Hindlimb muscle (tissue), 1 donor: ENCODE measurements at regions not wholly inside any gene's neighbourhood (a gene's known extent, or its start where the extent isn't known, plus 50 kb on each side); places are given as distances from the start of the nearest gene placed in this dataset.

Source experiments
- DNase-seq: peaks from one replicate; pipeline ENCODE4 v3.0.0-alpha.2; 2013

- DNase-seq, result no peak
These were observed 264.1 kb upstream of the FOXG1 start for GRCh38 chr14:28502517-28502916.

GRCh38 chr14:28515571-28515970 is 251.0 kb upstream of the FOXG1 start:
- DNase-seq, result no peak

- no peak for DNase-seq
These were observed 229.7 kb upstream of the FOXG1 start for GRCh38 chr14:28536889-28537288.

GRCh38 chr14:28542040-28542439 is 224.5 kb upstream of the FOXG1 start:
- DNase-seq, result no peak

GRCh38 chr14:28565345-28565744 is 201.2 kb upstream of the FOXG1 start:
- DNase-seq, result no peak

- DNase-seq, result no peak
These were observed 196.2 kb upstream of the FOXG1 start for GRCh38 chr14:28570391-28570790.

- DNase-seq, result no peak
These were observed 195.0 kb upstream of the FOXG1 start for GRCh38 chr14:28571636-28572035.

- DNase-seq, result no peak
These were observed 190.1 kb upstream of the FOXG1 start for GRCh38 chr14:28576523-28576922.

GRCh38 chr14:28577187-28577586 is 189.4 kb upstream of the FOXG1 start:
- DNase-seq, result no peak

GRCh38 chr14:28577711-28578131 is 188.9 kb upstream of the FOXG1 start:
- no peak for DNase-seq

- DNase-seq, result no peak
These were observed 181.6 kb upstream of the FOXG1 start for GRCh38 chr14:28584951-28585350.

GRCh38 chr14:28589792-28590191 is 176.8 kb upstream of the FOXG1 start:
- DNase-seq, result no peak

GRCh38 chr14:28596391-28596790 is 170.2 kb upstream of the FOXG1 start:
- DNase-seq, result peak; percentile 74

- DNase-seq, result no peak
These were observed 167.4 kb upstream of the FOXG1 start for GRCh38 chr14:28599191-28599590.

- DNase-seq, result no peak
These were observed 167.0 kb upstream of the FOXG1 start for GRCh38 chr14:28599605-28600004.

- peak; percentile 66 for DNase-seq
These were observed 163.0 kb upstream of the FOXG1 start for GRCh38 chr14:28603606-28604005.

- no peak for DNase-seq
These were observed 158.9 kb upstream of the FOXG1 start for GRCh38 chr14:28607661-28608060.

GRCh38 chr14:28608443-28608842 is 158.1 kb upstream of the FOXG1 start:
- DNase-seq, result no peak

GRCh38 chr14:28608851-28609828 is 157.4 kb upstream of the FOXG1 start:
- DNase-seq, result peak; percentile 73

GRCh38 chr14:28612414-28612813 is 154.2 kb upstream of the FOXG1 start:
- DNase-seq, result no peak

GRCh38 chr14:28613532-28613931 is 153.1 kb upstream of the FOXG1 start:
- DNase-seq, result no peak

- no peak for DNase-seq
These were observed 139.8 kb upstream of the FOXG1 start for GRCh38 chr14:28626780-28627179.

- DNase-seq, result no peak
These were observed 137.1 kb upstream of the FOXG1 start for GRCh38 chr14:28629328-28630004.

GRCh38 chr14:28630100-28630499 is 136.5 kb upstream of the FOXG1 start:
- no peak for DNase-seq
